HG02763 (cell line): ENCODE measurements at regions not wholly inside any gene's neighbourhood (a gene's known extent, or its start where the extent isn't known, plus 50 kb on each side); places are given as distances from the start of the nearest gene placed in this dataset.

Experiments used
- ATAC-seq: cut with Tn5 transposase; IDR thresholded peaks from one replicate; pipeline ENCODE4 v1.9.1; 2021; ENCODE audit warnings: mild to moderate bottlenecking, moderate library complexity; ENCODE audit not compliant: unreplicated experiment

DNA sequence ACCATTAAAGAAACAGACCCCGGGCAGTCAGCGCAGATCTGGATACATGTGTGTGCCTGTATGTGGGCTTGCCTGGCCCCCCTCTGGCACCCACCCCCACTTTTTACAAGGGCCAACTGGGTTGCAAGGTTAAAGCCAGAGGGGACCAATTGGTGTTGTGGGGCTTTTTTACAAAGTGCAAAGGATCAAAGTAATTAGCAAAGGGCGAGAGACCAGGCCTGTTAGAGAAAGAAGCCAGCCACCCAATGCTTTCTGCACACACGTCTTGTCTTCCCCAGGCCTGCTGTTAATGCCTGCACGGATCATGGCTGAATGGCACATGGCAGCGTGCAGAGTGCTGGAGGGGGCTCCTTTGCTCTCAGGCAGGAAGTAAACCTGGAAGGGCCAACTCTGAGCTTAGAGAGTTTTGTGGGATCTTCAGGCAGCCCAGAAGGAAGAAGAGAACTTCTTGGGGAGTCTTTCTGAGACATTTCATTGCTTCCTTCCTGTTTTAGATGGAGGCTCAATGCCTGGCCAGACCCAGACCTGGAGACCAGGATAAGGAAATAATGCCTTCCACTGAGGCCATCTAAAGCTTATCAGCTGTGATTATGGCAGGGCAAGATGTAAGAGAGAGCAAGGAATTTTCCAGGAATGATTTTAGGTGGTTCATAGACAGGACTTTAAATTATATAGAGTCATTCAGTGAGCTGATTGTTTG lies 523.4 kb upstream of the TBX3 start:
- no peak for ATAC-seq

DNA sequence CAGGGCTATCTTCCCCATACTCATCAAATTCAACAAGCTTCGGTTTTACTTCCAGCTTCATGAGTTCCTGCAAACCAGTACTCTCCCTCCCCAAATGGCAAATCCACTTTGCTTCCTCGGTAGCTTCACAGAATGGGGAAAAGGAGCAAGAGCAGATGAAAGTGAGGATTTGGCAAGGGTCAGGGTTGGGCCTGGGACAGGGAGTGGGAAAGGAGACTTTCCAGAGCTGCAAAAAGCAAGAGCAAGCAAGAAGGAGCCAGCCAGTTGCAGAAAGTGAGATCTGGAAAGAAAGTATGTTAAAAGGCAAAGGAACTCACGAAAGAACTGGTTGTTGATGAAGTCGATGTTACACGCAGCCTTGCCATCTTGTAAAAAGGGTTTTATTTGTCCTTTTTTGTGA lies 522.8 kb upstream of the TBX3 start:
- ATAC-seq = no peak

DNA sequence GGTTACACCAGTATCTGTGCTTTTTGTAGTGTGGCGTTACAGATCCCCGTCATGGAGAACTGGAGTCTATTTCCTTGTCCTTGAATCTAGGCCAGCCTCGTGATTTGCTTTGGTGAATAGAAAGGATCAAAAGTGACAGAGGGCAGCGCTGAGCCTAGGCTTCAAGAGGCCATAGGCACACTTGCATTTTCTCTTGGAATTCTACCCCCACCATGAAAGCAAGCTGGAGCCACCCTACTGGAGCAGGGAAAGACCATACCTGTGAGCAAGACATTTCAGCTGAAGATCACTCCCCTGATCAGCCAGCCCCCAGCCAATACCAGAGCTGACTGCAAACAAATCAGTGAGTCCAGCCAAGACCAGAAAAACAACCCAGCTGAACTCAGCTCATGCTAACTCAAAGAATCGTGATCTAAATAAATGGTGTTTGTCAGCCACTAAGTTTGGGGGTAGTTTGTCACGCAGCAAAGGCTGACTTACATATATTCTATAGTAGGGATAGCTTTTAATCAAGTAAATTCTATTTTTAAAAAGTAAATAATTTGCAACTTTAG lies 521.9 kb upstream of the TBX3 start:
- ATAC-seq = no peak

DNA sequence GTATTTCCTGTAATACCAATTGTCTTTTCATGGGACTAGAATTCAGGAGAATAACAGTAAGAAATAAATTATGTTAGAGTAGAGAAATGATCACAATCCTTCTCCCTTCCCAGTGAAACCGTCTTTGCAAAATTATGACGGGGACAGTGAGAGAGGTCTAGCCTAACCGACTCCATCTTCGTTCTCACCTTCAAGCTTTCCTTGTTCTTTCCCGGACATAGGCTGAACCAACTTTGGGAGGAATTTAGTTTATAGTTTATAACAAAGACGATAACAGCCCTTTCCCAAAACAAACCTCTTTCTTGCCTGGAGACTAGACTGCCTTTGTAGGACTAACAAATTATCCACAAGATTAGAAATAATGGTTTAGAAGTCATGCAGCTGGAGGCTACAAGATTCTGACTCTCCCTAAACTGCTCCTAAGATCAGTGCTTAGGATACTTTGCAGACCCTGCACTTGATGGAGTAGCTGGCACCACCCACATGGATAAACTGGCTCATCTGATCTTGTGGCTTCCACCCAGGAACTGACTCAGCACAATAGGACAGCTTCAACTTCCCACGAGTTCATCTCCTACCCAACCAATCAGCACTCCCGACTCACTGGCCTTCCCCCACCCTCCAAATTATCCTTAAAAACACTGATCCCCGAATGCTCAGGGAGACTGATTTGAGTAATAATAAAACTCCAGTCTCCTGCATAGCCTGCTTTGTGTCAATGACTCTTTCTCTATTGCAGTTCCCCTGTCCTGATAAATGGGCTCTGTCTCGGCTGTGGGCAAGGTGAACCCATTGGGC lies 521.2 kb upstream of the TBX3 start:
- no peak for ATAC-seq

DNA sequence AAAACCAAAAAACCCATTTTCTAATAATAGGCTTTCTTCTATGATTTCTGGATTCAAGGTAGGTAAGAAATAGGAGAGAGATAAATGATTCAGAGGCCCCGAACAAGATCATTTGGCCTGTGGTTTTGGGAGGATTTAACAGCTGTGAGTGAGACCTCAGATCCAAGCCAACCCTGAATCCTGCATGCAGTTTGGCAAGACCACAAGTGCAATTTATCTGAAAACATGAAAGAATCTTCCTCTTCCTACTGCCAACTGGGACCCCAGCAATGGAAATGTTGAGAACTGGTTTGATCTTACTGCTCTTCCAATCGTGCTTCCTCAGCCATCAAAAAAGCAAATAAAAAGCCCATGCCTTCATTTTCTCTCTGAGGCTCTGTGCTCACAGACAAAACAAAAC lies 519.7 kb upstream of the TBX3 start:
- ATAC-seq = no peak

DNA sequence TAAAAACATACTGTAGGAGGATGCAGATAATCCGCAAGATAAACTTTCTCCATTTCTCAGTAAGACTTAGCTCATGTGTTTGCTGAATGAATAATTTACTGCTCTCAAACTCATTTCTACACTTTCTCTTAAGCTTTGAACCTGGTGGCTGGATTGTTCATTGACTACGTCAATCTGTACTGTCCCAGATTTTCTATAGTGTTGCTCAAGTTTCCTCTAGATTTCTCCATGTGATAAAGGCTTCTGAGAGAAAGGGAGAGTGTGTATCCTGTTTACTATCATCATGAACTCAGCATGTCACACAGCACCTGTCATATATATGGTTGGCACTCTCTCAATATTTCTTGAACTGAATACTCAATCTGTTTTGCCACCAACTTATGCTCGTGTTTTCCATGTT lies 518.0 kb upstream of the TBX3 start:
- ATAC-seq = no peak

DNA sequence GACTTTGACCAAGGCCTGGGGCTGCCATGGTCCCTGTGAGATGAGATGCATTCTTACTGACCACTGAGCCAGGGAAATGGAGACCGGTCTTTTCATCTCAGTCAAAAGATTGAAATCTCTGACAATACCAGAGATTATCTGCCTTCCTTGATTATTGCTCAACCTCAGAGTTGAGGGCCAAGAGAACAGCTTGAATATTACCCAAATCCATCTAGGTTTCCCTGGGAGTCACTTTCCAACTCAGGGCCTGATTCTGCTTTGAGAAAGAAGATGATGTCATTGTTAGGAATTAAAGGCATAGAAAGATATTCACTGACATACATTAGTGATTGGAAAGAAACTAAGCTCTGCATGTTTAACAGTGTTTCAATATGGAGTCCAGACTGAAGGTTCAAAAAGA lies 515.9 kb upstream of the TBX3 start:
- ATAC-seq = no peak

DNA sequence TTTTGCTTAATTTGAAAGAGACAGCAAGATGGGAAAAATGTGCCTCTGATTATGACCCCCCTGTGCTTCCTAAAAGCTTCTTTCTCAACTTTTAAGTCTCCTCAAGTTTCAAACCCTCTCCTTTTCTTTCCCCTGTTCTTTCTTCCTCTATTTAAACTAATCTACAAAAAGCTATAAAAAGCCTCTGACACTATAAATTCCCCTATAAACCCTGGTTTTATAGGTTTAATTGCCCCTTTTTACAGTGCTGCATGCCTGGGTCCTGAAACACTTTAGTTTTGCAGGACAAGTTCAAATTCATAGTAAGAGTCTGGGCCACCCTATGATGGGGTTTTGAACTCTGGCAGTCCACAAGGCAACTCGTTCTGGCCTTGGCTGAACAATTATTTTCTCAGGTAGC lies 510.9 kb upstream of the TBX3 start:
- ATAC-seq = no peak

DNA sequence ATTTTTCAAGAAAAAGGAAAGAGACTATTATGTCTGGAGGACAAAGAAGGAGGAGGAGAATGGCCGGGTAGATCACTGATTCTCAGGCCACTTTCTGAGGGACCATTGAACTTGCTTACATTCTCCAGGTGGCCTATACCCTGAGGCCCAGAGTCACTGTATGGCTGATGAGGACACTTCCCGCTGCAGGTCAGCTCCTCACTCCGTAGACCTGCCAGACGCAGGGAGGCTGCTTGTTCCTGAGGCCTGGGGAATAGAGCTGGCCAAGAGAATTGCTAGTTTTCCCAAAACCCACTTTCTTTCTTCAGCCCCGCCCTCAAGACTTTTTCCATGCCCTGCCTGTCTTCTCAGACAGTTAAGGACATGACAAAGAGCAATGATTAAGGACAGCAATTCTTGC lies 510.5 kb upstream of the TBX3 start:
- ATAC-seq = no peak

DNA sequence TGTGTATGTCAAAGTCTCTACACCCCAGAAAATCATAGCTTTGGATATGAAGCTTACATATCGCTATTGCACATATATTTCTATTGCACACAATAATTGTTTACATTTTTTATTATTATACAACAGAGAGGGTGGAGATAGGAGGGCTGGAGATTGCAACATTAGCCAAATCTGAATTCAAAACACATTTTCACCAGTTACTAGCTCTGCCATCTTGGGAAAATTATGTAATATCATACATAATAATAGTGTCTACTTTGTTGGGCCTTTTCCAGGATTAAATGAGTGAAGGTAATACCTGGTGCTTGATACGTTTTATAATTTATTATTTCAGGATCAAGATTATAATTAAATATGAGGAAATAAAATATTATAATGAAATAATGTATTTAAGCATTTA lies 507.4 kb upstream of the TBX3 start:
- no peak for ATAC-seq

DNA sequence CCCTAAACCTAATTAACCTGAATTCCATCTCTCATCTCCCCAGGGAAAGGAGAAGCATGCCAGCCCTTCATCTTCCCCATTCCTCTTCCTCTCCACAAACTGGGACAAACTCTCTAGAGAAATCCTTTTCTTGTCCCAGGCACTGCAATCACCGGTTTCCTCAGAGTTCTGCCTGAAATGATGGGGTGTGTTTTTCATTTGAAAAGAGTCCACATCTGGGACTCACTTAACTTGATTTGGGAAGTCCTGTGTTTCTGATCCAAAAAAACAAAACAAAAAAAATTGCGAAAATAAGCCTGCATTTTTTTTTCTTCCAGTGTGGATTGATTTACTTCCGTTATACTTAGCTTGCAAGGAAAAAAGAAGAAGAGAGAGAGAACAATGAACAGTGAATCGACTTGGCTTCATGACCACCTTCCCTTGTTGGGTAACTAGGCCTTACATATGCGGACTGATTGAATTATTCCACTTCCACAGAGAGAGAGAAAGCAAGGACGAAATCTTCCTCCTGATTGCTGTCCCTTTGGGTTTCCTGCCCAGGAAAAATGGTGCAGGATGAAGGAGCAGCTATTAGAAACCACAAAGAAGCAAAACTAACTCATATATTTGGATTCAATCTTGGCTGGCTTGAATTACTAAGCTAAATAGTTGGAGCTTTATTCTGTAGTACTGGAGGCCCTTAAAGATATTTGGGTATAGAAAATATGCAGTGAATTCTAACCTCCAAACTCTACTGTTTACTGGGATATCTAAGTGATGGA lies 506.2 kb upstream of the TBX3 start:
- ATAC-seq = no peak

DNA sequence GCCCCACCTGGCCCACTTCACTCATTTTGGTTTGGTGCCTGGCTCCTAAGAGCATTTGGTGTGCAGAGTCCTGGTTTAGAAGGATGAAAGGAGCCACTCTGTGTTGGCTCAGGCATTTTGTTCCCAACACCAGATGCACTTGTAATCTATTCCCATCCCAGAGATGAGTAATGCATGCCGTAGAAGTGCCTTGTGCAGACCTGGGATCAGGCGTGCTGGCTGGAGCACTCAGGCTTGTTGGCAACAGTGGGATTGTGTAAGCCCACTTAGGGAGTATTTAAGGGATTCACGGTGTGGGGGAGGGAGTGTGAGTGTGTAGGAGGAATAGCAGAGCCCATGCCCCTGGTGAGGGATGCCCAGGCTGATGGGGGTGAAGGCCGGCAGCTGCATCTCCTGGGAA lies 501.5 kb upstream of the TBX3 start:
- ATAC-seq = no peak

DNA sequence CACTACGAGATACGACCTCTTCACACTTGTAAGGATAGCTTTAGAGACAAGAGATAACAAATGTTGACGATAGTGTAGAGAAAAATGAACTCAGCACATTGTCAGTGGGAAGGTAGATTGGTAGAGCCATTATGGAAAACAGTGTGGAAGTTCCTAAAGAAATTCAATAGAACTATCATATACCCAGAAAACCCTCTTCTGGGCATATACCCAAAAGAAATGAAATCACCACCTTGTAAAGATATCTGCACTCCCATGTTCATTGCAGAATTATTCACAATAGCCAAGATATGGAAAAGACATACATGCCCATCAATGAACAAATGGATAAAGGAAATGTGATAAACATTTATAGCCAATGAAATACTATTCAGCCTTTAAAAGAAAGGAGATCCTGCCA lies 499.8 kb upstream of the TBX3 start:
- no peak for ATAC-seq

DNA sequence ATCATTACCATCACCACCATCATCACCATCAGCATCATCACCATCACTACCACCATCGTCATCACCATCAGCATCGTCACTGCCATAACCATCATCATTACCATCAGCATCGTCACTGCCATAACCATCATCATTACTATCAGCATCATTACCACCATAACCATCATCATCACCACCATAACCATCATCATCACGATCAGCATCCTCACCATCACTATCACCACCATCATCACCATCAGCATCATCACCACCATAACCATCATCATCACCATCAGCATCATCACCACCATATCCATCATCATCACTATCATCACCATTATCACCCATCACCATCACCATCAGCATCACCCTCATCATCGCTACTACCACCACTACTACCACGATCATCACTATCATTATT lies 493.9 kb upstream of the TBX3 start:
- ATAC-seq = no peak

DNA sequence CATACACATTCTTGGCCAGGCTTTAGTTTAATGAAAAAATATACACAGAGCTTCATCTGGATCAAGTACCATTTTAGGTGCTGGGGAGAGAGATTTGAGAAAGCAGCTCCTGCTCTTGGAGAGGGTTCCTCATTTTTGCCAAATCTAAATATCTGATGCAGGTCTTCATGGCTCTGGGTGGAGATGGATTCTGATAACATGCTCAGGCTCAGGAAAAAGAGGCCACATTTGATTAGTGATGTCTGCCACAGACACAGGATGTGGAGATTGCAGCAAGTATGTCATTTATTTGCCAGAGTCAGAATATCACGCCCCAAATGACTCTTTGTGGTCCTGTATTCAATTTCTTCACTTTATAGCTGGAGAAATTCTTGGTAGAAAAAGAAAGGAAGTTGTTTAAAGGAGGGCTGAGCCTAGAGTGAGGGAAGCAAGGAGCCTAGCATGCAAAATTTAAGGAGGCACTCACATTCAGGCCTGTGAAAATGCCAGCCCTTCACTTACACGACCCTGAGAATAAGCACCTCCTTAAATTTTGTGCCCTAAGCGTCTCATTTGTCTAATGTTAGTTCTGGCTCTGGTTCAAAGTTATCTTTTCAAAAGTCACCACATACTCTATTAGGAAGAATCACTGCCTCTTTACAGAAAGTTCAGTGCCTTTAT lies 492.9 kb upstream of the TBX3 start:
- no peak for ATAC-seq

DNA sequence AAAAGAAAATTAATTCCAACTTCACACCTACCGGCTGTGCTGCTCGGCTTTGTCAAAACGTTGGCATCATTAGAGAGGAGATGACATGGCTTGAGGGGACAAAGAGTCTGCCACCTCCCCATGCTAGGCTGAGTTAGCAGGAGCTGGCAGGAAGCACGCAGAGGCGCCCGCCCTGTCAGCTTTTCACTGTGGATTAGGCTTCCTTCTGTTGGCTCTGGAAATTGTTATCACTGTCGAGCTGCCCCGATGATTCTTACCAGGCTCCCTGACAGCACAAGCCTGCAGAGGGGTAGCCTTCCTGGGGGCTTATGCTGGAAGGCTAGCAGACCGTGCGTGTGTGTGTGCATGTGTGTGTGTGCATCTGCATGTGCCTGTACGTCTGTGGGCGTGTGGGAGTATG lies 490.9 kb upstream of the TBX3 start:
- no peak for ATAC-seq

DNA sequence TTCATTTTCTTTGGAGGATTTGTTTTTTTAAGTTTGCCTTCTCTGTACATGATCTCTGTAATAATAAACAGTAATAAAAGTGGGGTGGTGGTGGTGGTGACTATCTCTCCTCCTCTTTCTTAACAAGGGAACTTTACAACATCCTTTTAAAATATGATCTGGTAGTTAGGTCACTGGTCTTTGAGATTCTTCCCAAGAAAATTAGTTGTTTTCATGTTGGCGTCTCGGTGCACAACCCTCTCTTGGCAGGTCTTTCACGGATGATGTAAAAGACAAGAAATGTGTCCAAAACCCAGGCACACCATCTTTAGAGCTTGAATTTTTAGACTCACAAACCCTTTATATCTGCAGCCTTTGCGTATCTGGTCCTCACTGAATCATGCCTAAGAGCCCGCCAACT lies 488.5 kb upstream of the TBX3 start:
- ATAC-seq = no peak

DNA sequence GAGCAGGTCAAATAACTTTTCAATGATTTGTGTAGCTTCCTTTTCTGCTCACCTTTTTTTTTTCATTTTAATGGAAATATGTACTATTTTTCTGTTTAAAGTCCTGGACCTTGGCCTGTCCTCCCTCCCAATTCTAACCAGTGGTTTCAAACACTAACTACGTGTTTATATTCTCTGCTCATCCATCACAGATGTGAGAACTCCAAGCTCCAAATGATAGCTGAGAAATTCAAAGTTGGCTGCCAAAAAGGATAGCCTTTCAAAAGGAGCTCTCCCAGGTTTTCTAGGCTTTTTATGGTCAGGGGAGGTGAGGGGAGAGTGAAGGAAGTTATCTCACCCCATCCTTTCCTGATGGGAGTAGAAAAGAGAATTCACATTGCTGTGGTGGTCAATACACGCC lies 486.0 kb upstream of the TBX3 start:
- ATAC-seq = no peak

DNA sequence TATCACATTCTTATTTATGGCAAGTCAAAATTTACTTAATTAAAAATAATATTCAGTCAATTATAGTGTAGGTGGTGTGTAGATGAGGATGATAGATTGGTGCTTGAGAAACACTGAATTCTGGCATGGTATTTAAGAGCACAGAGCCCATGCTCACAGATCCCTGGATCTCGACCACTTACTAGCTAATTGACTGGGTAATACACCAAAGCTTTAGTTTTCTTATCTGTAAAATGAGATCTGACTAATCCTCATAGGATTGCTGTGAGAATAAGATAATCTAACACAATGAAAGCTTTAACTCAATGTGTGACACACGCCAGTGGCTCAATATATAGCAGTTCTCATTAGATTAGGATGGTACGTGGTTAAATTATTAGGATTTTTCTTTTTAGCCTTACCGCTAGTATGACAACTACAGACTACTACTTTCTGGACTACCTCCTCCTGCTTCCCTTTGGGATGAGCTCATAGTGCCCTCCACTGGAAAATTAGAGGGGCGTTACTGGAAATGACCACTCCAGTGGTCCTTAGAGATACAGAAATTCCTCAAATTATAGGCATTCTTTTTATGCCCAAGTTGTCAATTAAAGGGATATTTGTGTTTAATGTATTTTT lies 482.8 kb upstream of the TBX3 start:
- ATAC-seq = no peak

DNA sequence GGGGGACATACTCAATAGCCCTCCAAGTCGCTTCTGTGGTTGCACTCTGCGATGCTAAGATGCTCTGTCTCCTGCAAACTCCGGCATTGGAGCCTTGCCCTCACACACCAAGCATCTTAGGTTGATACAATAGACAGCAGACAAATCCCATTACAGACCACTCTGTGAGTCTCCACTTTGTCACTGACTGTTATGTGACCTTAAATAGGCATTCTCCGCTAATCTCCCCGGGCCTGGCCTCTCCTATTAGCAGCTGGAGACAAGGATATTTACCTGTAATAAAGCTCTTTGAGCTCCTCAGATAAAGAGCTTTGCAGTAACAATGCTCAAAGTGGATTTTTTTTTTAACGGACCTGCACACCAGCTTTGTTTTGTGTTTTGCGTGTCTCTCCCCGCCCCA lies 479.7 kb upstream of the TBX3 start:
- no peak for ATAC-seq
